Chondrocyte (in vitro differentiated cells): ENCODE measurements at regions not wholly inside any gene's neighbourhood (a gene's known extent, or its start where the extent isn't known, plus 50 kb on each side); places are given as distances from the start of the nearest gene placed in this dataset.

Experiments
- DNase-seq: peaks from one replicate; pipeline ENCODE4 v3.0.0; 2021; ENCODE audit warnings: mixed read lengths, low spot score
- H3K27ac Mint-ChIP-seq: one replicate; pipeline ENCODE4 v1.8.0; 2021; ENCODE audit warnings: mild to moderate bottlenecking, moderate library complexity, mixed read lengths; ENCODE audit not compliant: unreplicated experiment
- H3K27me3 Mint-ChIP-seq: 2 replicates; pipeline ENCODE4 v1.8.0; 2021; ENCODE audit warnings: low read depth, mixed read lengths
- H3K36me3 Mint-ChIP-seq: 2 replicates; pipeline ENCODE4 v1.8.0; 2021; ENCODE audit warnings: low read depth, mixed read lengths
- H3K4me1 Mint-ChIP-seq: 2 replicates; pipeline ENCODE4 v1.8.0; 2021; ENCODE audit warnings: low read depth, mild to moderate bottlenecking, mixed read lengths
- H3K4me3 Mint-ChIP-seq: one replicate; pipeline ENCODE4 v1.8.0; 2021; ENCODE audit warnings: mild to moderate bottlenecking, moderate library complexity, mixed read lengths; ENCODE audit not compliant: unreplicated experiment
- H3K9me3 Mint-ChIP-seq: 2 replicates; pipeline ENCODE4 v1.8.0; 2021; ENCODE audit warnings: low read depth, mixed read lengths
- TF ChIP-seq, protein P1 (sequence below): fragments of 200-600 bp; sonication (generic); IDR thresholded peaks from 2 replicates; pipeline ENCODE4 v1.5.0; 2021; ENCODE audit warnings: antibody characterized with exemption, mild to moderate bottlenecking, moderate library complexity

DNA sequence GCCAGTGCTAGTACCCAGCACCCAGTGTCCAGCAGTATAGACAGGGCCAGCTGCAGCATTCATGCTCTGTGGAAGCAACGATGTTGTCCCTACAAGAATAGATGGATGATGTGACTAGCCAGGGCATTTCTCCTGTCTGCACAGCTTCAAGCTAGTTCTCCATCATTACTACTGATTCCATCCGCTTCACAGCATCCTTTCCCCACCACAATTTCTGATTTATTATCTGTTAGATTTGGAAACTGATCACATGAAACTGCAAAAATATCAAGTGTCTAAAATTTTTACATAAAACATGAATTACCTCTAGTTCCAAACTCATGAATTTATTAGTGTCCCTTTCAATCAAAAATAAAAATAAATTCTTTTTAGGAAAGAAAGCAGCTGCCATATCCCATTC, 138.9 kb upstream of the POU2AF2 start:
- no peak for DNase-seq

DNA sequence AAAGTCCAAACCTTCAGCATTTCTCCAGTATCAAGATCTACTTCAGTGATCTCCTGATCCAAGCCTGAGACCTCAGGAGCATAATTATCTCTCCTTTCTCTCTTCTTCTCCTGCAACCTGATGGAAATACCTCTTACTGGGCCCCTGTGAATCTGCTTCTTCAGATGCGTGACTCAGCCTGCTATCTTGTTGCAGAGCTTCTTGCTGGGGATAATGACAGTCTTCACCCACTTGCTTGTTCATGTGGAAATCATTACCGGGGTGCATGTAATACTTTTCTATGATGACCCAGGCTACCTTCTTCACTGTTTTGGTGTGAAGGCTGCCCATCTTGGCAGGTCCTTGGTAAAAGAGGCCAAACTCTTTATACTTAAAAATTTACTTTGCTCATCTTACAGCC, 140.0 kb upstream of the POU2AF2 start:
- no peak overlapping the region for H3K27ac Mint-ChIP-seq
- no peaks in the 10 kb centered on the region for H3K4me1 Mint-ChIP-seq
- TF ChIP-seq, protein P1, sequence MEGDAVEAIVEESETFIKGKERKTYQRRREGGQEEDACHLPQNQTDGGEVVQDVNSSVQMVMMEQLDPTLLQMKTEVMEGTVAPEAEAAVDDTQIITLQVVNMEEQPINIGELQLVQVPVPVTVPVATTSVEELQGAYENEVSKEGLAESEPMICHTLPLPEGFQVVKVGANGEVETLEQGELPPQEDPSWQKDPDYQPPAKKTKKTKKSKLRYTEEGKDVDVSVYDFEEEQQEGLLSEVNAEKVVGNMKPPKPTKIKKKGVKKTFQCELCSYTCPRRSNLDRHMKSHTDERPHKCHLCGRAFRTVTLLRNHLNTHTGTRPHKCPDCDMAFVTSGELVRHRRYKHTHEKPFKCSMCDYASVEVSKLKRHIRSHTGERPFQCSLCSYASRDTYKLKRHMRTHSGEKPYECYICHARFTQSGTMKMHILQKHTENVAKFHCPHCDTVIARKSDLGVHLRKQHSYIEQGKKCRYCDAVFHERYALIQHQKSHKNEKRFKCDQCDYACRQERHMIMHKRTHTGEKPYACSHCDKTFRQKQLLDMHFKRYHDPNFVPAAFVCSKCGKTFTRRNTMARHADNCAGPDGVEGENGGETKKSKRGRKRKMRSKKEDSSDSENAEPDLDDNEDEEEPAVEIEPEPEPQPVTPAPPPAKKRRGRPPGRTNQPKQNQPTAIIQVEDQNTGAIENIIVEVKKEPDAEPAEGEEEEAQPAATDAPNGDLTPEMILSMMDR: no peak
- no peaks in the 10 kb centered on the region for H3K36me3 Mint-ChIP-seq
- no peak overlapping the region for H3K4me3 Mint-ChIP-seq
- peaks cover 4% of the 10 kb centered on the region for H3K9me3 Mint-ChIP-seq
- no peak for DNase-seq
- H3K27me3 Mint-ChIP-seq: peaks cover 20% of the 10 kb centered on the region

More for the DNA sequence above, 138.9 kb upstream of the POU2AF2 start:
- no peak overlapping the region for H3K4me3 Mint-ChIP-seq
- H3K27ac Mint-ChIP-seq: no peak overlapping the region
- TF ChIP-seq, protein P1: no peak
- H3K27me3 Mint-ChIP-seq: peaks cover 20% of the 10 kb centered on the region
- no peaks in the 10 kb centered on the region for H3K4me1 Mint-ChIP-seq
- H3K9me3 Mint-ChIP-seq: peaks cover 4% of the 10 kb centered on the region
- H3K36me3 Mint-ChIP-seq: no peaks in the 10 kb centered on the region

DNA sequence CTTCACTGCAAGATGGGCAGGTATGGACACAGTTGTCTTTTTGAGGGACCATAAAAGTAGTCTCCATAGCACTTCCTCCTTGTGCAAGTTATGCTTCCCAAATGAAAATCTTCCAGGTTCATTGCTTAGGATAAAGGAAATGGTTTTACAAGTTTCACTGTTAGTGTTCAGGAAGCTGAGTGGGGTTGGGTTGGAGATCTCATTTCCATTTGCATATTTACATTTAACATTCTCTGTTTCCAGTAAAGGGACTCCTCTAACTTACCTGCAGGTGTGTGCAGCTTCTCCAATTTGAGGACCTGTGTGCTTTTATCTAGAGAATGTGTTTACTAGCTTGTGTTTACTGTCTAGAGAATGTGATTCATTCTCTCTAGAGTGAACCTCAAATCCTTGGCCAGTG, 141.3 kb upstream of the POU2AF2 start:
- no peak for DNase-seq
- H3K27ac Mint-ChIP-seq: no peak overlapping the region
- no peaks in the 10 kb centered on the region for H3K4me1 Mint-ChIP-seq
- peaks cover 4% of the 10 kb centered on the region for H3K9me3 Mint-ChIP-seq
- no peak overlapping the region for H3K4me3 Mint-ChIP-seq
- H3K36me3 Mint-ChIP-seq: no peaks in the 10 kb centered on the region
- H3K27me3 Mint-ChIP-seq: peaks cover 20% of the 10 kb centered on the region
- TF ChIP-seq, protein P1: no peak

DNA sequence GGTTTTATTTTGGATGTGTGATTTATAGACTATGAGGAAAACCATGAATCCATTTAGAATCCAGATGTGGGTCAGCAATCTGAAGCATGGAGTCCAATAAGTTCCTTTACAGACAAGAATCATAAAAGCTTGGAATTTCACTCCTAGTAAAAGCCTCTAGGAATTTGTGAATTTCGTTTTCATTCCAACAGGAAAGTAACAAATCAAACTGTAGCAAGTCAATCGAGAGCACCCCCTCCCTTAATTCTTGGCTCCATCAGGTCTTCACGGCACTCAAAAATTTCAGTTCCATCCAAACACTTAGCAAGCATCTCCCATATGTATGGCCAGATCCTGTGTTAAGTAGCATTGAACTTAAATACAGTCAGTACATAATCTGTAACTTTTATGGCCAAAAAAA, 143.6 kb upstream of the POU2AF2 start:
- TF ChIP-seq, protein P1: no peak
- peaks cover 18% of the 10 kb centered on the region for H3K27me3 Mint-ChIP-seq
- no peaks in the 10 kb centered on the region for H3K4me1 Mint-ChIP-seq
- no peak overlapping the region for H3K4me3 Mint-ChIP-seq
- no peaks in the 10 kb centered on the region for H3K36me3 Mint-ChIP-seq
- no peak overlapping the region for H3K27ac Mint-ChIP-seq
- peaks cover 4% of the 10 kb centered on the region for H3K9me3 Mint-ChIP-seq
- DNase-seq: no peak

DNA sequence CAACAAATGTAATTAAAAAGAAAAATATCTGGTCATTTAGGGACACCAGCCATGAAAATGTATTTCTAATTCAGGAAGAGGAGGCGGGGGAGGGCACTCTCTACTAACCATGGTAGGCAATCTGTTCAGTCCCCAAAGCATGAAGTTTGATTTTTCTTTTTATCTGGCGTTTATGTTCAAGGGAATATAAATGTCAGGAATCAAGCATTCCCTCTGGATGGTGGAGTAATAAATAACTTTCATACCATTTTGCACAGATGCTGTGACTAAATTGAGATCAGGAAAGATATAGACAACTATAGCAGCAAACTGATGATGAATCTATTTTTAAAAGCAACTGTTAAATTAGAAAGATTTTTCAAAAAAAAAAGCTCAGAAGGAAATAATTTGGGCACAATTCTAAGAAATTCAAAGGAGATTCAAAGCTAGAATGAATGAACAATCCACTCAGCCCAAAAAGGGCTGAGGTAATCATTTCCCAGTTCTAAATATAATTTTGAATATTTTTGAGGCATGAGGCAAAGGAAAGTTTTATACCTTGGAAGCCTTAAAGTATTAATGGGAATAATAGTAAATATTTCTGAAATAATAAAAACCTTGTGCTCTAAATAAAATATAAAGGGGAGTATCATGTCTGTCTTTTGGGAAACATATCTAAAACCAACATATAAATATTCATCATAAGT, 146.4 kb upstream of the POU2AF2 start:
- H3K27me3 Mint-ChIP-seq: peaks cover 14% of the 10 kb centered on the region
- H3K36me3 Mint-ChIP-seq: no peaks in the 10 kb centered on the region
- no peak overlapping the region for H3K4me3 Mint-ChIP-seq
- H3K4me1 Mint-ChIP-seq: no peaks in the 10 kb centered on the region
- no peak overlapping the region for H3K27ac Mint-ChIP-seq
- TF ChIP-seq, protein P1: no peak
- DNase-seq: no peak
- H3K9me3 Mint-ChIP-seq: peaks cover 4% of the 10 kb centered on the region
